ENCODE measurements at regions not wholly inside any gene's neighbourhood (a gene's known extent, or its start where the extent isn't known, plus 50 kb on each side); places are given as distances from the start of the nearest gene placed in this dataset.
"Not testable (repeated sequence)": the region's sequence is repeated elsewhere in the genome, so short reads cannot be mapped to it uniquely, and the experiment has no call there.

DNA sequence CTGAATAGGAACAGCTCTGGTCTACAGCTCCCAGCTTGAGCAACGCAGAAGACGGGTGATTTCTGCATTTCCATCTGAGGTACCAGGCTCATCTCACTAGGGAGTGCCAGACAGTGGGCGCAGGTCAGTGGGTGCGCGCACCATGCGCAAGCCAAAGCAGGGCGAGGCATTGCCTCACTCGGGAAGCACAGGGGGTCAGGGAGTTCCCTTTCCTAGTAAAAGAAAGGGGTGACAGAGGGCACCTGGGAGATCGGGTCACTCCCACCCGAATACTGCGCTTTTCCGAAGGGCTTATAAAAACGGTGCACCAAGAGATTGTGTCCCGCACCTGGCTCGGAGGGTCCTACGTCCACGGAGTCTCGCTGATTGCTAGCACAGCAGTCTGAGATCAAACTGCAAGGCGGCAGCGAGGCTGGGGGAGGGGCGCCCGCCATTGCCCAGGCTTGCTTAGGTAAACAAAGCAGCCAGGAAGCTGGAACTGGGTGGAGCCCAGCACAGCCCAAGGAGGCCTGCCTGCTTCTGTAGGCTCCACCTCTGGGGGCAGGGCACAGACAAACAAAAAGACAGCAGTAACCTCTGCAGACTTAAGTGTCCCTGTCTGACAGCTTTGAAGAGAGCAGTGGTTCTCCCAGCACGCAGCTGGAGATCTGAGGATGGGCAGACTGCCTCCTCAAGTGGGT is 599.2 kb downstream of the REEP3 start:
- H3K9me3 Mint-ChIP-seq: peaks cover 17% of the 10 kb centered on the region
- not testable (repeated sequence) for H3K79me2 ChIP-seq (replicated peaks; ENCODE audit: insufficient read depth); DNase-seq (ENCODE audit: low spot score); H3K4me2 ChIP-seq; H3K27me3 Mint-ChIP-seq (ENCODE audit: insufficient read depth, low read depth, poor library complexity); H3K4me1 ChIP-seq (ENCODE audit: insufficient read depth); H3K27me3 ChIP-seq (ENCODE audit: insufficient read depth); H3K9me2 ChIP-seq (ENCODE audit: insufficient read depth); H3K36me3 Mint-ChIP-seq (ENCODE audit: low read depth); H3K4me3 Mint-ChIP-seq; H3K36me3 ChIP-seq (ENCODE audit: insufficient read depth); H3F3A ChIP-seq (replicated peaks; ENCODE audit: low read depth); H2AFZ ChIP-seq; H4K20me1 ChIP-seq (replicated peaks; ENCODE audit: insufficient read depth); ATAC-seq; H3K27ac ChIP-seq (ENCODE audit: low read depth); H3K4me3 ChIP-seq
- peaks cover 23% of the 10 kb centered on the region for H3K4me1 Mint-ChIP-seq
- peak overlapping the region; percentile 88 for H3K27ac Mint-ChIP-seq

DNA sequence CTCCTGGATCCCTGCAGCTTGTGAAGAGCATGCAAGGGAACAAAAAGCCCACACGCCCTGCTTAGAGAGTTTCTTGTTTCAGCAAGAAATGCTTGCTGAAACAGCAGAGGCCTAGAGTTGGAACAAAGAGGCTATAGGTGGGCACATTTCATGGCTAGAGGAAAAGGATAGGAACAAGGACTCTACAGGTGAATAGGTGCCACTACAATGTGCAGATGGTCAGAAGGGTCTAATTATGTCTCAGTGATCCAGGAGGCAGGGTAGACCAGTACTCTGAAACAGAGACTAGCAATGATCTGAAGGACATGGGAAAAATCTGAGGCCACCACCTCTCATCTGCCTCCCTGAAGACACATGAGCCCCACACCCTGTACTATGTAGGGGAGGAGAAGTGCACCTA is 609.0 kb downstream of the REEP3 start:
- no peaks in the 10 kb centered on the region for H3K27me3 ChIP-seq (ENCODE audit: insufficient read depth)
- no peaks in the 10 kb centered on the region for H3K27me3 Mint-ChIP-seq (ENCODE audit: insufficient read depth, low read depth, poor library complexity)
- no peak overlapping the region for H3K27ac Mint-ChIP-seq
- no peak overlapping the region for H3K4me3 Mint-ChIP-seq
- H4K20me1 ChIP-seq (replicated peaks; ENCODE audit: insufficient read depth): no peaks in the 10 kb centered on the region
- H3K9me3 Mint-ChIP-seq: no peaks in the 10 kb centered on the region; the same call in 1 of the 3 replicates
- peaks cover 21% of the 10 kb centered on the region for H3K4me1 Mint-ChIP-seq
- H3K4me1 ChIP-seq (ENCODE audit: insufficient read depth): peaks cover 42% of the 10 kb centered on the region
- no peak overlapping the region for H3K4me2 ChIP-seq
- DNase-seq (ENCODE audit: low spot score) (no peak), ATAC-seq (no peak)
- no peaks in the 10 kb centered on the region for H3K79me2 ChIP-seq (replicated peaks; ENCODE audit: insufficient read depth)
- no peak overlapping the region for H2AFZ ChIP-seq
- peaks cover 13% of the 10 kb centered on the region for H3K9me2 ChIP-seq (ENCODE audit: insufficient read depth)
- no peak overlapping the region for H3K4me3 ChIP-seq
- no peaks in the 10 kb centered on the region for H3F3A ChIP-seq (replicated peaks; ENCODE audit: low read depth)
- no peaks in the 10 kb centered on the region for H3K36me3 ChIP-seq (ENCODE audit: insufficient read depth)
- no peak overlapping the region for H3K27ac ChIP-seq (ENCODE audit: low read depth)
- H3K36me3 Mint-ChIP-seq (ENCODE audit: low read depth): no peaks in the 10 kb centered on the region
- TF ChIP-seq, protein P1, sequence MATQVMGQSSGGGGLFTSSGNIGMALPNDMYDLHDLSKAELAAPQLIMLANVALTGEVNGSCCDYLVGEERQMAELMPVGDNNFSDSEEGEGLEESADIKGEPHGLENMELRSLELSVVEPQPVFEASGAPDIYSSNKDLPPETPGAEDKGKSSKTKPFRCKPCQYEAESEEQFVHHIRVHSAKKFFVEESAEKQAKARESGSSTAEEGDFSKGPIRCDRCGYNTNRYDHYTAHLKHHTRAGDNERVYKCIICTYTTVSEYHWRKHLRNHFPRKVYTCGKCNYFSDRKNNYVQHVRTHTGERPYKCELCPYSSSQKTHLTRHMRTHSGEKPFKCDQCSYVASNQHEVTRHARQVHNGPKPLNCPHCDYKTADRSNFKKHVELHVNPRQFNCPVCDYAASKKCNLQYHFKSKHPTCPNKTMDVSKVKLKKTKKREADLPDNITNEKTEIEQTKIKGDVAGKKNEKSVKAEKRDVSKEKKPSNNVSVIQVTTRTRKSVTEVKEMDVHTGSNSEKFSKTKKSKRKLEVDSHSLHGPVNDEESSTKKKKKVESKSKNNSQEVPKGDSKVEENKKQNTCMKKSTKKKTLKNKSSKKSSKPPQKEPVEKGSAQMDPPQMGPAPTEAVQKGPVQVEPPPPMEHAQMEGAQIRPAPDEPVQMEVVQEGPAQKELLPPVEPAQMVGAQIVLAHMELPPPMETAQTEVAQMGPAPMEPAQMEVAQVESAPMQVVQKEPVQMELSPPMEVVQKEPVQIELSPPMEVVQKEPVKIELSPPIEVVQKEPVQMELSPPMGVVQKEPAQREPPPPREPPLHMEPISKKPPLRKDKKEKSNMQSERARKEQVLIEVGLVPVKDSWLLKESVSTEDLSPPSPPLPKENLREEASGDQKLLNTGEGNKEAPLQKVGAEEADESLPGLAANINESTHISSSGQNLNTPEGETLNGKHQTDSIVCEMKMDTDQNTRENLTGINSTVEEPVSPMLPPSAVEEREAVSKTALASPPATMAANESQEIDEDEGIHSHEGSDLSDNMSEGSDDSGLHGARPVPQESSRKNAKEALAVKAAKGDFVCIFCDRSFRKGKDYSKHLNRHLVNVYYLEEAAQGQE (IDR thresholded peaks at IDR 0.05; ENCODE audit: unreplicated experiment): no peak
- TF ChIP-seq, protein P2, sequence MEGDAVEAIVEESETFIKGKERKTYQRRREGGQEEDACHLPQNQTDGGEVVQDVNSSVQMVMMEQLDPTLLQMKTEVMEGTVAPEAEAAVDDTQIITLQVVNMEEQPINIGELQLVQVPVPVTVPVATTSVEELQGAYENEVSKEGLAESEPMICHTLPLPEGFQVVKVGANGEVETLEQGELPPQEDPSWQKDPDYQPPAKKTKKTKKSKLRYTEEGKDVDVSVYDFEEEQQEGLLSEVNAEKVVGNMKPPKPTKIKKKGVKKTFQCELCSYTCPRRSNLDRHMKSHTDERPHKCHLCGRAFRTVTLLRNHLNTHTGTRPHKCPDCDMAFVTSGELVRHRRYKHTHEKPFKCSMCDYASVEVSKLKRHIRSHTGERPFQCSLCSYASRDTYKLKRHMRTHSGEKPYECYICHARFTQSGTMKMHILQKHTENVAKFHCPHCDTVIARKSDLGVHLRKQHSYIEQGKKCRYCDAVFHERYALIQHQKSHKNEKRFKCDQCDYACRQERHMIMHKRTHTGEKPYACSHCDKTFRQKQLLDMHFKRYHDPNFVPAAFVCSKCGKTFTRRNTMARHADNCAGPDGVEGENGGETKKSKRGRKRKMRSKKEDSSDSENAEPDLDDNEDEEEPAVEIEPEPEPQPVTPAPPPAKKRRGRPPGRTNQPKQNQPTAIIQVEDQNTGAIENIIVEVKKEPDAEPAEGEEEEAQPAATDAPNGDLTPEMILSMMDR (conservative IDR thresholded peaks at IDR 0.05; ENCODE audit: low read depth in 2 of 2): no peak
- TF ChIP-seq, protein P3, sequence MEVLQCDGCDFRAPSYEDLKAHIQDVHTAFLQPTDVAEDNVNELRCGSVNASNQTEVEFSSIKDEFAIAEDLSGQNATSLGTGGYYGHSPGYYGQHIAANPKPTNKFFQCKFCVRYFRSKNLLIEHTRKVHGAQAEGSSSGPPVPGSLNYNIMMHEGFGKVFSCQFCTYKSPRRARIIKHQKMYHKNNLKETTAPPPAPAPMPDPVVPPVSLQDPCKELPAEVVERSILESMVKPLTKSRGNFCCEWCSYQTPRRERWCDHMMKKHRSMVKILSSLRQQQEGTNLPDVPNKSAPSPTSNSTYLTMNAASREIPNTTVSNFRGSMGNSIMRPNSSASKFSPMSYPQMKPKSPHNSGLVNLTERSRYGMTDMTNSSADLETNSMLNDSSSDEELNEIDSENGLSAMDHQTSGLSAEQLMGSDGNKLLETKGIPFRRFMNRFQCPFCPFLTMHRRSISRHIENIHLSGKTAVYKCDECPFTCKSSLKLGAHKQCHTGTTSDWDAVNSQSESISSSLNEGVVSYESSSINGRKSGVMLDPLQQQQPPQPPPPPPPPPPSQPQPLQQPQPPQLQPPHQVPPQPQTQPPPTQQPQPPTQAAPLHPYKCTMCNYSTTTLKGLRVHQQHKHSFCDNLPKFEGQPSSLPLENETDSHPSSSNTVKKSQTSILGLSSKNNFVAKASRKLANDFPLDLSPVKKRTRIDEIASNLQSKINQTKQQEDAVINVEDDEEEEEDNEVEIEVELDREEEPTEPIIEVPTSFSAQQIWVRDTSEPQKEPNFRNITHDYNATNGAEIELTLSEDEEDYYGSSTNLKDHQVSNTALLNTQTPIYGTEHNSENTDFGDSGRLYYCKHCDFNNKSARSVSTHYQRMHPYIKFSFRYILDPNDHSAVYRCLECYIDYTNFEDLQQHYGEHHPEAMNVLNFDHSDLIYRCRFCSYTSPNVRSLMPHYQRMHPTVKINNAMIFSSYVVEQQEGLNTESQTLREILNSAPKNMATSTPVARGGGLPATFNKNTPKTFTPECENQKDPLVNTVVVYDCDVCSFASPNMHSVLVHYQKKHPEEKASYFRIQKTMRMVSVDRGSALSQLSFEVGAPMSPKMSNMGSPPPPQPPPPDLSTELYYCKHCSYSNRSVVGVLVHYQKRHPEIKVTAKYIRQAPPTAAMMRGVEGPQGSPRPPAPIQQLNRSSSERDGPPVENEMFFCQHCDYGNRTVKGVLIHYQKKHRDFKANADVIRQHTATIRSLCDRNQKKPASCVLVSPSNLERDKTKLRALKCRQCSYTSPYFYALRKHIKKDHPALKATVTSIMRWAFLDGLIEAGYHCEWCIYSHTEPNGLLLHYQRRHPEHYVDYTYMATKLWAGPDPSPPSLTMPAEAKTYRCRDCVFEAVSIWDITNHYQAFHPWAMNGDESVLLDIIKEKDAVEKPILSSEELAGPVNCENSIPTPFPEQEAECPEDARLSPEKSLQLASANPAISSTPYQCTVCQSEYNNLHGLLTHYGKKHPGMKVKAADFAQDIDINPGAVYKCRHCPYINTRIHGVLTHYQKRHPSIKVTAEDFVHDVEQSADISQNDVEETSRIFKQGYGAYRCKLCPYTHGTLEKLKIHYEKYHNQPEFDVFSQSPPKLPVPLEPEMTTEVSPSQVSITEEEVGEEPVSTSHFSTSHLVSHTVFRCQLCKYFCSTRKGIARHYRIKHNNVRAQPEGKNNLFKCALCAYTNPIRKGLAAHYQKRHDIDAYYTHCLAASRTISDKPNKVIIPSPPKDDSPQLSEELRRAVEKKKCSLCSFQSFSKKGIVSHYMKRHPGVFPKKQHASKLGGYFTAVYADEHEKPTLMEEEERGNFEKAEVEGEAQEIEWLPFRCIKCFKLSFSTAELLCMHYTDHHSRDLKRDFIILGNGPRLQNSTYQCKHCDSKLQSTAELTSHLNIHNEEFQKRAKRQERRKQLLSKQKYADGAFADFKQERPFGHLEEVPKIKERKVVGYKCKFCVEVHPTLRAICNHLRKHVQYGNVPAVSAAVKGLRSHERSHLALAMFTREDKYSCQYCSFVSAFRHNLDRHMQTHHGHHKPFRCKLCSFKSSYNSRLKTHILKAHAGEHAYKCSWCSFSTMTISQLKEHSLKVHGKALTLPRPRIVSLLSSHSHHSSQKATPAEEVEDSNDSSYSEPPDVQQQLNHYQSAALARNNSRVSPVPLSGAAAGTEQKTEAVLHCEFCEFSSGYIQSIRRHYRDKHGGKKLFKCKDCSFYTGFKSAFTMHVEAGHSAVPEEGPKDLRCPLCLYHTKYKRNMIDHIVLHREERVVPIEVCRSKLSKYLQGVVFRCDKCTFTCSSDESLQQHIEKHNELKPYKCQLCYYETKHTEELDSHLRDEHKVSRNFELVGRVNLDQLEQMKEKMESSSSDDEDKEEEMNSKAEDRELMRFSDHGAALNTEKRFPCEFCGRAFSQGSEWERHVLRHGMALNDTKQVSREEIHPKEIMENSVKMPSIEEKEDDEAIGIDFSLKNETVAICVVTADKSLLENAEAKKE (CRISPR knock-in tag; IDR thresholded peaks at IDR 0.05): no peak
- TF ChIP-seq JUNB (IDR thresholded peaks at IDR 0.05; ENCODE audit: unreplicated experiment): no peak
- TF ChIP-seq ZNF114 (CRISPR knock-in tag; IDR thresholded peaks at IDR 0.05): no peak
- no peak for TF ChIP-seq CREB1 (CRISPR knock-in tag; IDR thresholded peaks at IDR 0.05; ENCODE audit: low read depth)
- TF ChIP-seq POLR2AphosphoS5 (IDR thresholded peaks at IDR 0.05; ENCODE audit: low read depth): no peak
- TF ChIP-seq STAT1 (IDR thresholded peaks at IDR 0.05; ENCODE audit: unreplicated experiment): no peak
- TF ChIP-seq EZH2phosphoT487 (IDR thresholded peaks at IDR 0.05; ENCODE audit: unreplicated experiment): no peak
